H1 (cell line): ENCODE measurements at regions not wholly inside any gene's neighbourhood (a gene's known extent, or its start where the extent isn't known, plus 50 kb on each side); places are given as distances from the start of the nearest gene placed in this dataset.

Experiments used
- CTCF ChIA-PET: fragments of 300-600 bp; sonication (Branson Sonifier 250); formaldehyde crosslinking; loops from one replicate; lab custom pipeline; 2021; ENCODE audit not compliant: partially characterized antibody; lab: Charles Lee
- POLR2A ChIA-PET: fragments of 300-600 bp; sonication (Branson Sonifier 250); formaldehyde crosslinking; loops from one replicate; lab custom pipeline; 2021; ENCODE audit warnings: inconsistent platforms; ENCODE audit not compliant: partially characterized antibody; lab: Charles Lee
- DNase-seq, 2 experiments: peaks; one replicate each; pipeline versions ENCODE4 v3.0.0 to v3.0.0-alpha.2; 2010 to 2022; ENCODE audit warnings: low spot score in 2 of 2, low read depth in 1 of 2, mixed read lengths in 1 of 2
- FAIRE-seq: peaks from 2 replicates; lab custom pipeline; 2011; peaks lifted over from hg19 to GRCh38; lab: Jason Lieb, UNC
- H2AFZ ChIP-seq: 2 replicates; pipeline ENCODE4 v1.8.1; 2012; ENCODE audit warnings: low read length, inconsistent platforms
- H2AK5ac ChIP-seq: 2 replicates; pipeline ENCODE4 v1.6.1; 2013; ENCODE audit warnings: low read depth, low read length
- H2BK120ac ChIP-seq: replicated peaks from 2 replicates; pipeline ENCODE3; 2013; ENCODE audit warnings: low read depth, low read length, inconsistent platforms
- H2BK12ac ChIP-seq: 2 replicates; pipeline ENCODE4 v1.6.1; 2013; ENCODE audit warnings: low read depth, low read length
- H2BK15ac ChIP-seq: 2 replicates; pipeline ENCODE4 v1.6.1; 2013; ENCODE audit warnings: low read length
- H2BK20ac ChIP-seq: 2 replicates; pipeline ENCODE4 v1.6.1; 2013; ENCODE audit warnings: low read length
- H2BK5ac ChIP-seq: 2 replicates; pipeline ENCODE4 v1.6.1; 2013; ENCODE audit warnings: low read depth, low read length
- H3K14ac ChIP-seq: 2 replicates; pipeline ENCODE4 v1.6.1; 2013; ENCODE audit warnings: inconsistent platforms; ENCODE audit not compliant: insufficient read length
- H3K18ac ChIP-seq: 2 replicates; pipeline ENCODE4 v1.6.1; 2013; ENCODE audit warnings: low read length; ENCODE audit errors: extremely low read depth
- H3K23ac ChIP-seq: 2 replicates; pipeline ENCODE4 v1.6.1; 2013; ENCODE audit warnings: inconsistent platforms; ENCODE audit not compliant: insufficient read length
- H3K23me2 ChIP-seq: 2 replicates; pipeline ENCODE4 v1.6.1; 2013; ENCODE audit warnings: low read depth, low read length
- H3K27ac ChIP-seq: 2 replicates; pipeline ENCODE4 v1.6.1; 2011; ENCODE audit warnings: low read depth, low read length, inconsistent platforms
- H3K27me3 ChIP-seq, 4 experiments: replicated peaks in 1 of 4; 1 replicate in 1 of 4; 2 replicates in 3 of 4; pipeline versions ENCODE4 v1.6.1 to v1.8.1; 2011 to 2013; ENCODE audit warnings: low read length in 3 of 4, mild to moderate bottlenecking in 3 of 4, inconsistent platforms in 2 of 4, mixed read lengths in 2 of 4, moderate library complexity in 1 of 4; ENCODE audit not compliant: control insufficient read depth in 3 of 4, insufficient read depth in 3 of 4; ENCODE audit errors: extremely low read depth in 1 of 4
- H3K36me3 ChIP-seq, 4 experiments: 2 replicates each; pipeline versions ENCODE4 v1.6.1 to v1.8.1; 2011 to 2013; ENCODE audit warnings: mild to moderate bottlenecking in 4 of 4, low read length in 3 of 4, moderate library complexity in 2 of 4, control low read depth in 1 of 4, inconsistent platforms in 1 of 4; ENCODE audit not compliant: insufficient read depth in 4 of 4, control insufficient read depth in 2 of 4
- H3K4ac ChIP-seq: replicated peaks from 2 replicates; pipeline ENCODE3; 2013; ENCODE audit warnings: low read length, low read depth, mixed read lengths, inconsistent platforms; ENCODE audit not compliant: insufficient read length
- H3K4me1 ChIP-seq, 4 experiments: replicated peaks in 1 of 4; 1 replicate in 1 of 4; 2 replicates in 3 of 4; pipeline versions ENCODE4 v1.6.1 to v1.8.1; 2011 to 2013; ENCODE audit warnings: low read length in 3 of 4, inconsistent platforms in 2 of 4, mixed read lengths in 1 of 4; ENCODE audit not compliant: insufficient read depth in 4 of 4, control insufficient read depth in 3 of 4
- H3K4me2 ChIP-seq, 2 experiments: 2 replicates each; pipeline versions ENCODE4 v1.6.1 to v1.8.1; 2011 to 2013; ENCODE audit warnings: low read depth in 2 of 2, low read length in 2 of 2, control low read depth in 1 of 2, inconsistent platforms in 1 of 2, mild to moderate bottlenecking in 1 of 2; ENCODE audit not compliant: insufficient read depth in 1 of 2
- H3K4me3 ChIP-seq, 4 experiments: fragments of 200-600, 300-600 bp in 1 of 4; sonication (generic), shearing (Covaris generic), sonication (Bioruptor Twin) in 1 of 4; 2 replicates each; pipeline versions ENCODE4 v1.5.1 to v1.8.1; 2011 to 2016; ENCODE audit warnings: low read length in 4 of 4, low read depth in 3 of 4, control low read depth in 2 of 4, inconsistent platforms in 2 of 4, mild to moderate bottlenecking in 2 of 4, mixed read lengths in 1 of 4, moderate library complexity in 1 of 4; ENCODE audit not compliant: insufficient read depth in 2 of 4; ENCODE audit errors: extremely low read depth in 1 of 4
- H3K56ac ChIP-seq: replicated peaks from 2 replicates; pipeline ENCODE3; 2013; ENCODE audit warnings: low read depth, mild to moderate bottlenecking, mixed read lengths, low read length, inconsistent platforms; ENCODE audit not compliant: insufficient read length
- H3K79me1 ChIP-seq: 2 replicates; pipeline ENCODE4 v1.6.1; 2013; ENCODE audit warnings: low read depth, low read length, control low read depth
- H3K79me2 ChIP-seq, 2 experiments: 2 replicates each; pipeline versions ENCODE4 v1.6.1 to v1.8.1; 2012 to 2013; ENCODE audit warnings: low read length in 2 of 2, mild to moderate bottlenecking in 2 of 2, inconsistent platforms in 1 of 2; ENCODE audit not compliant: insufficient read depth in 2 of 2, control insufficient read depth in 1 of 2
- H3K9ac ChIP-seq, 4 experiments: replicated peaks in 1 of 4; 1 replicate in 1 of 4; 2 replicates in 3 of 4; pipeline versions ENCODE4 v1.6.1 to v1.8.1; 2011 to 2013; ENCODE audit warnings: low read depth in 3 of 4, low read length in 3 of 4, control low read depth in 2 of 4, mild to moderate bottlenecking in 2 of 4, moderate library complexity in 2 of 4, inconsistent platforms in 1 of 4; ENCODE audit errors: extremely low read depth in 1 of 4
- H3K9me3 ChIP-seq, 2 experiments: 2 replicates each; pipeline versions ENCODE4 v1.6.1 to v1.8.1; 2012 to 2013; ENCODE audit warnings: mild to moderate bottlenecking in 2 of 2, moderate library complexity in 2 of 2, control low read depth in 1 of 2, inconsistent platforms in 1 of 2, low read depth in 1 of 2, low read length in 1 of 2, mixed read lengths in 1 of 2; ENCODE audit not compliant: insufficient read depth in 2 of 2
- H4K20me1 ChIP-seq, 2 experiments: replicated peaks in 1 of 2; 2 replicates each; pipeline versions ENCODE3 to v1.8.1; 2011 to 2013; ENCODE audit warnings: inconsistent platforms in 2 of 2, low read length in 2 of 2, mild to moderate bottlenecking in 1 of 2; ENCODE audit not compliant: insufficient read depth in 2 of 2, control insufficient read depth in 1 of 2
- H4K5ac ChIP-seq: 2 replicates; pipeline ENCODE4 v1.6.1; 2013; ENCODE audit warnings: low read length, low read depth, mixed read lengths, inconsistent platforms; ENCODE audit not compliant: insufficient read length
- H4K8ac ChIP-seq: 2 replicates; pipeline ENCODE4 v1.8.0; 2013; ENCODE audit warnings: mild to moderate bottlenecking, moderate library complexity, low read length, inconsistent platforms; ENCODE audit not compliant: insufficient read depth; ENCODE audit errors: extremely low read depth
- H4K91ac ChIP-seq: replicated peaks from 2 replicates; pipeline ENCODE3; 2013; ENCODE audit warnings: low read length, mixed read lengths, inconsistent platforms; ENCODE audit not compliant: insufficient read length
- CHD1 ChIP-seq: IDR thresholded peaks from 2 replicates; pipeline ENCODE4 v1.6.1; 2012; ENCODE audit warnings: low read depth, low read length, improper control_type of control experiment
- EZH2 ChIP-seq: fragments of 200-600 bp; sonication (generic); IDR thresholded peaks from 2 replicates; pipeline ENCODE4 v1.7.1; 2012; ENCODE audit warnings: low read depth, mild to moderate bottlenecking, moderate library complexity, low read length, inconsistent platforms; ENCODE audit not compliant: severe bottlenecking
- HDAC6 ChIP-seq: IDR thresholded peaks from one replicate; pipeline ENCODE4 v1.7.1; 2012; ENCODE audit warnings: low read depth, mild to moderate bottlenecking, inconsistent platforms, low read length, moderate library complexity
- RFX5 ChIP-seq: IDR thresholded peaks from 2 replicates; pipeline ENCODE4 v1.6.1; 2011; ENCODE audit warnings: low read depth, low read length, improper control_type of control experiment, borderline replicate concordance
- RXRA ChIP-seq: IDR thresholded peaks from 2 replicates; pipeline ENCODE4 v1.6.1; 2011; ENCODE audit warnings: low read depth, mild to moderate bottlenecking, low read length, moderate library complexity; ENCODE audit not compliant: insufficient read depth
- SAP30 ChIP-seq: fragments of 300-600 bp; sonication (generic); IDR thresholded peaks from 2 replicates; pipeline ENCODE4 v1.7.1; 2012; ENCODE audit warnings: low read length, moderate library complexity, mild to moderate bottlenecking, inconsistent platforms; ENCODE audit not compliant: insufficient read depth, insufficient replicate concordance
- SIN3A ChIP-seq, 2 experiments: IDR thresholded peaks in 1 of 2; conservative IDR thresholded peaks in 1 of 2; 2 replicates each; pipeline ENCODE4 v1.6.1; 2011 to 2012; ENCODE audit warnings: low read length in 2 of 2, improper control_type of control experiment in 1 of 2, low read depth in 1 of 2, mild to moderate bottlenecking in 1 of 2
- SP4 ChIP-seq: IDR thresholded peaks from 2 replicates; pipeline ENCODE4 v1.6.1; 2012; ENCODE audit warnings: low read length, inconsistent platforms
- WGBS, 2 experiments: shearing (Covaris generic) in 1 of 2; methylation state at CpG; one replicate each; pipeline versions ENCODE4 v1.1.6 to v1.1.7; 2013 to 2015; ENCODE audit warnings: low lambda C conversion rate in 2 of 2, mixed read lengths in 2 of 2, inconsistent platforms in 1 of 2, low coverage in 1 of 2, missing lambda C conversion rate in 1 of 2; ENCODE audit not compliant: insufficient replicate concordance in 2 of 2, insufficient coverage in 1 of 2, insufficient read length in 1 of 2; ENCODE audit errors: extremely low coverage in 1 of 2, missing lambda C conversion rate in 1 of 2; 5-methylcytosine and 5-hydroxymethylcytosine counted together

GRCh38 chr7:148505645-148506375 lies 84.8 kb upstream of the C7orf33 start:
- TF ChIP-seq RFX5 (no peak), SP4 (no peak), EZH2 (no peak), SAP30 (no peak), HDAC6 (no peak), RXRA (no peak), CHD1 (no peak), SIN3A (conservative IDR thresholded peaks at IDR 0.05 in 1 of 2, IDR thresholded peaks at IDR 0.05 in 1 of 2; ENCODE audit: low read depth in 1 of 2, low read length in 2 of 2) (no peak)
- TF ChIP-seq, all 59 proteins: peak for 0
- no peak overlapping the region for H3K4ac ChIP-seq
- 88% methylated on average over 7 of the region's 7 CpGs; no CpG with 5 or more reads in 1 of the 2 experiments for WGBS, 2 experiments
- H3K4me1 ChIP-seq, result peaks cover 9 to 21% (median 13%) of the 10 kb centered on the region in 4 experiments
- H3K36me3 ChIP-seq, result no peaks in the 10 kb centered on the region
- H4K20me1 ChIP-seq, result no peaks in the 10 kb centered on the region
- no peak overlapping the region for H3K56ac ChIP-seq
- CTCF ChIA-PET, result interaction anchor here (0.6 to 2.4 kb wide), 11 partner anchors 17 to 241 kb away, joined by 3 to 9 read pairs (median 4); no protein-coding TSS in a partner anchor
- DNase-seq, result no peak
- no peak overlapping the region for H2BK5ac ChIP-seq
- no peak overlapping the region for H2AK5ac ChIP-seq
- POLR2A ChIA-PET, result no interaction called here
- no peak overlapping the region for H3K14ac ChIP-seq
- no peak overlapping the region; a peak in 1 of 7 replicates for H3K9ac ChIP-seq
- no peak overlapping the region for H4K91ac ChIP-seq
- no peak overlapping the region for H2BK20ac ChIP-seq
- no peak overlapping the region for H4K8ac ChIP-seq
- no peaks in the 10 kb centered on the region for H3K23me2 ChIP-seq
- no peaks in the 10 kb centered on the region for H3K9me3 ChIP-seq
- no peak overlapping the region for H2BK120ac ChIP-seq
- FAIRE-seq, result no peak
- no peak overlapping the region for H3K23ac ChIP-seq
- no peak overlapping the region for H4K5ac ChIP-seq
- H2BK12ac ChIP-seq, result no peak overlapping the region; the same call in 1 of the 2 replicates
- H2AFZ ChIP-seq, result 0 out of 2 replicates have a peak overlapping the region, but pooled peaks have one; percentile 27
- H3K79me1 ChIP-seq, result no peaks in the 10 kb centered on the region
- no peak overlapping the region for H2BK15ac ChIP-seq
- no peaks in the 10 kb centered on the region for H3K27me3 ChIP-seq
- H3K27ac ChIP-seq, result no peak overlapping the region
- no peak overlapping the region for H3K4me3 ChIP-seq
- H3K79me2 ChIP-seq, result no peaks in the 10 kb centered on the region
- no peak overlapping the region for H3K18ac ChIP-seq
- H3K4me2 ChIP-seq, result no peak overlapping the region
